HG02840 (cell line): ENCODE measurements at regions not wholly inside any gene's neighbourhood (a gene's known extent, or its start where the extent isn't known, plus 50 kb on each side); places are given as distances from the start of the nearest gene placed in this dataset.
"Not testable (repeated sequence)": the region's sequence is repeated elsewhere in the genome, so short reads cannot be mapped to it uniquely, and the experiment has no call there.

ENCODE experiments used
- ATAC-seq: cut with Tn5 transposase; IDR thresholded peaks from one replicate; pipeline ENCODE4 v1.9.1; 2021; ENCODE audit warnings: mild to moderate bottlenecking, moderate library complexity, moderate number of reproducible peaks; ENCODE audit not compliant: unreplicated experiment, low FRiP score

DNA sequence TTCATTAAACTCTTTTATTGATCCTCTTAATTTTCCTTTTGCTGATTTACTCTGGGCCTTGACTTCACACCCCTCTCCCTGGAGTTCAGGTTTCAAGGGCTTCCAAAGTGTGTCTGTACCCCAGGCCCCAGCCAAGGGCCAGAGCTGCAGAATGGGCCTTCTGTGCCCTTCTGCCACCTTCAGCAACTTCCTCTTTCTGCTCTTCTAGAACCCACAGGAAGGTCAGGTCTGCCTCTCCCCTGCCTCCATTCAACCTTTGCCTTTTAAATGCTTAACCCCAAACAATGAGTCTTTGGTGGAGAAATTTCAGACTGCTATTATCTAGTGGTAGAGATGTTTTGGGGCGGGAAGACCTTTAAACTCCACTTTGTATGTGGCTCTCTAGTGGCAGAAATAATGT is 63.1 kb downstream of the TSN start:
- no peak for ATAC-seq

GRCh38 chr2:121819846-121820245 is 64.4 kb downstream of the TSN start:
- ATAC-seq = no peak

- ATAC-seq = no peak
These were observed 66.2 kb downstream of the TSN start for GRCh38 chr2:121821476-121822158.

DNA sequence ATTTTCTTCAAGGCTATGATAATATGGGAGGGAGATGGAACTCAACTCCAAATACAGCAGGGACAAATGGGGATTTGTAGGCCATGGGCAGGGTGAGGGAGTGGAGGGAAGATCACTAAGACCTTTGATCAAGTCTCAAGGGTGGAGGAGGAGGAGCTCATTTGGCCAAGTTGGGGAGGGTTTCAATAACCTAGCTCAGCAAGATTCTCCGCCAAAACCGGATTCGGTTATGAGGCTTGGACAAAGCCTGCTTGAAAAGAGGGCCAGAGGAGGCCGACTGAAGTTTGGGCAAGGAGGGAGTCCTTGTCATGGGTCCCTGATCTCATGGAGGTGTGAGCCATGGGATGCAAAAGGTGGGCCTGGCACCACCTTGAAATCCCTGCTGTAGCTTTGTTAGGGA is 68.8 kb downstream of the TSN start:
- ATAC-seq = no peak

DNA sequence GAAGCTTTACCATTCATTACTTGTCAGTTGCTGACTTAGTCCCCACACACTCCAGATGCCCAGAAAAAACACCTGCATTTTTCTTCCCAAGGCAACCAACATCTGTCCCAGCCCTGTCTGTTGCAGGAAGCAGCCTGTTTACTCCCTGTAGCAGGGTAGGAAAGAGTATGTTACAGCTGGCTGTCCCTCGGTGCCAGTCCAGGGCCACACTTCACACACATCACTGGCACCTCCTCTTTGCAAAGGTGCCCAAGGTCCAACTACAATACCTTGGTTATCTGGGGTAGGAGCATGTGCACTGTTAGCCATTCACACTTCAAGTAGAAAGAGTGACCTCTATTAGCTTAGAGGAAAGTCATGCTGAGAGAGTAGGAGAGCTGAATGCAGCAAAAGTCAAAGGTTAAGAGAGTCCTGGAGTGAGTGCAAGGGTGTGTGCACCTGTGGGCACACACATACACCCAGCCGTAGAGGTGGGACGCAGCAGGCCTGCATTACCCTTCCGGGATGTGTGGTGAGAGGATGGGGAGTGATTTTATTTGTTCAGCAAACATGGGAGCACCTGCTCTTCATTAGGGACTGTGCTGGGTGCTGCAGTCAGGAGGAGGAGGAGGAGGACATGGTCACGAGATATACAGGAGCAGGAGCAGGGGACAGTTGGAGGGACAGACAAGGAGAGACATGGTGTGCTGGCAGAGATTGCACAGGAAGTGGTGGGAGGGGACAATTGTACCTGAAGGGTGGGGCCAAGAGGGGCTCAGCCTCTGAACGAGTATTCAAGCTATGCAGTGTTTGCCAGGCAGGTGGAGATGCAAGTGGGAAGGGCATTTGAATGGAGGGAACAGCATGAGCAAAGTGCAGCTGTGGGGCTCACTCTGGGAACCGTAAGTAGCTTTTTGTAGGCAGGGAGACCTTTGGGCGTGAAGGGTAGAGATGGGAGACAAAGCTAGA is 69.8 kb downstream of the TSN start:
- no peak for ATAC-seq

- ATAC-seq = no peak
These were observed 70.6 kb downstream of the TSN start for GRCh38 chr2:121826036-121826435.

DNA sequence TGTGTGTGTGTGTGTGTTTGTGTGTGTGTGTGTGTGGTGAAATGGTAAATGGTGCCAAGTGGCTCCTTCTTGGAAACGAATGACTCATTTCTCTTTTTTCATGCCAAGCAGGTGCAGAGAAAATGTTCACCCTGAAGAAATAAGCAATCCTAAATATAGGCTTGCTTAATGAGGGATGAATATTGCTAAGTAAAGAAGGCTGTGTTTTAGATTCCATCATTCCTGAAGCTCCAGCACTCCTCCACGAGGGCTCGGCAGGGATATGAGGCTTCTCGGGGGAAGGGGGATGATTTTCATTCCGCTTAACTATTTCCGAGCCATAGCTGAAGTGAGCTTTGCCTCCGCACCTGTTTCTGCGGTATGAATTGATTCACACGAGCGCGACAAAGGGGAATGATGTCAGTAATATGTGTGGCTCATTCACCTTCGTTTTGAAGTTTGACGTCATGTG is 72.9 kb downstream of the TSN start:
- ATAC-seq = no peak

DNA sequence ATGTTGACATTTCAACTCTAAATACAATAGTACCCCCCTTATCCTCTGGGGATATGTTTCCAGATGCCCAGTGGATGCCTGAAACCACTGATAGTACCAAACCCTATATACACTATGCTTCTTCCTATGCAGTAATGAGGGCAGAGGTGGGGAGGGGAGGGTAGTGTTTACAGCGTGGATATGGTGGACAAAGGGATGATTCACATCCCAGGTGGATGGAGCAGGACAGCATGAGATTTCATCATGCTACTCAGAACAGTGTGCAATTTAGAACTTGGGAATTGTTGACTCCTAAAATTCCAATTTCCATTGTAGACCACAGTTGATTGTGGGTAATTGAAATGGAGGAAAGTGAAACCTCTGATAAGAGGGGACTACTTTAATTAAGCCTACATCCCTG is 75.4 kb downstream of the TSN start:
- no peak for ATAC-seq

DNA sequence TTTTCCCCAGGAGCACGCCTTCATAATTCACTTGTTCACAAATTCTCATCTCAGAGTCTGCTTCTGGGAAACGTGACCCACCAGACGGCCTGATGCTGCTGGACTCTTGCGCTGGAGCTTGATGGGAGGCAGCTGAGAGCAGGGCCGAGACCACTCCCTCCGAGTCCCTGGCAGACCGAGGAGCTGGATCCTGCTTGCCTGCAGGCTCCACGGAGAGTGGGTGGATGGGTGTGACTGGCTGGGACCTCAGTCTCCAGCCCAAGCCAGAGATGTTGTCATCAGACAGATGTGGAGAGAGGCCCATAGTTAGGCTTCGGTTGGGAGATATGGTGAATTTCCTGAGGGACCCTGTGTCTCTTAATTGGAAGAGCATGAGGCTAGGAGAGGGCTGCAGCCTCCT is 76.4 kb downstream of the TSN start:
- no peak for ATAC-seq

DNA sequence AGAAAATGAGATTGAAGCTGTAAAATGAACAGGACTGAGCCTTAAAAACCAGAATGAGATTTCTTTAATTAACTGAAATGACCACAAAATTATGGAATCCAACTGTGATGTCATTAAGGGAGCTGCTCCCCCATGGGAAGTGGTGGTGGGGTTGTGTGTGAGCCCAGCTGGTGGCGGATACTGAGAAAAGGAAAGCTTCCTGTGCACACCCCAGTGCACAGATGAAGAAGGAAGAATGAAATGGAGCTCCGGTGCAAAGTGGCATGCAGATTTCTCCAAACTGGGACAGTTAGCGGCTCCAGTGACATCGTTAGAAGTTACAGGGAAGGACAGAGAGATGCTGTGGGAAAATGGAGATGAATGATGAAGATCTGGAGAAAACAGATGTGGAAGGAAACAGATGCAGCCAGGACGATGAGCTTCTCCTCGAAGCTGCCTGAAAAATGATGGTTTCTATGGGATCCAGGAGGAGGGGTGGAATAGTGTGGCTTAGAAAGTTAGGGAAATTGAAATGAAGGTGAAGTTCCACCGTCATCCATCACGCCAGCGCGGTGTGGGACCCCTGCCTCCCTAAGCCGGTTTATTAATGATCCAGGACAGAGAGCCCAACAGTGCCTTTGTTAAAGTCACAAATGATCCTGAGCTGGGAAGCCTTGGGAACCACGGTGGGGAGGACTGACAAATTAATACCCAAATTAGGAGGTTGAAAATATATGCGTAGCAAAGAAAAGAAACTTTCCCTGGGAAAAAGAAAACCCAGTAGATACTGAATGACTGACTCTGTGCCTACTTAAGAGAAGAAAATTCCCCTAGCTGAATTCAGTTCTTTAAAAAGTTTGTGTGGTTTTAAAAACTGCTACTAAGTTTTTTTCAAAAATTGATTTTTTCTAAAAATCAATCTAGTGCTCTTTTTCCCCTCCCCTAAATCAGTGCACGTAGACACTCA is 77.2 kb downstream of the TSN start:
- ATAC-seq = no peak

DNA sequence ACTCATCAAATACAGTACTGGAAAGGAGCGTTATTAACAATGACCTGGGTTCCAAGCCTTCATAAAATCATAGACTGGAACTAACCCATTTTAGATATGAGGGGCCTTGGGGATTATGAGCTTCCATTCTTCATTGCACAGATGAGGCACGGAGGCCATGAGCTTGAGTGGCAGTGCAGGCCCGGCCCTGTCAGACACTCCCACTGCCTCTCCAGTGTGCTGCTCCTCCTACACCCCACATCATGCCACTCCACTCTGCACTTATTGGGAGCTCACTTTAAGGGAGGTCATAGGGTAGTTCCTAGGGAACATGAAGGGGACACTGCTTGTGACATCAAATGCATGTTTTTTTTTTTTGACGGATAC is 77.9 kb downstream of the TSN start:
- no peak for ATAC-seq

- no peak for ATAC-seq
These were observed 81.2 kb downstream of the TSN start for GRCh38 chr2:121836611-121837010.

GRCh38 chr2:121837591-121837990 is 82.1 kb downstream of the TSN start:
- ATAC-seq = no peak

- ATAC-seq = no peak
These were observed 83.1 kb downstream of the TSN start for GRCh38 chr2:121838551-121838950.

GRCh38 chr2:121839584-121839983 is 84.1 kb downstream of the TSN start:
- ATAC-seq = no peak

DNA sequence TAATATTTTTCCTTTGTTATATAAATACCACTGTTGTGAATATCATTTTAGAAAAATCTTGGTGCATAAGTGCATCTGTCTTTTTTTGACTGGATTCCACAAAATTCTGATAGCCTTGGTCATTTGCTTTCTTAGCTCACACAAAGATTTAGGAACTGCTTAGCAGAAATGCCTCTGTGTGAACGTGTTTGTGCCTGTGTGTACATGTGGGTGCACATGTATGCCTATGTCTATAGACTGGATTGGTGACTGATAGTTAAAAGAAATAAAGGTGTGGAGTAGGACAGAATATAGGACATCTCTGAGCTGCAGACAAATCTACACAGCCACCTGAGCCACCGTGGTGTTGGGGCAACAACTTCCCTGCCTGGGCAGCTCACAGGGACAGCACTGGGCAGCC is 93.8 kb downstream of the TSN start:
- ATAC-seq = no peak

GRCh38 chr2:121853149-121853548 is 97.7 kb downstream of the TSN start:
- ATAC-seq = not testable (repeated sequence)

GRCh38 chr2:121855510-121855909 is 100.1 kb downstream of the TSN start:
- ATAC-seq = no peak

GRCh38 chr2:121856360-121856759 is 100.9 kb downstream of the TSN start:
- ATAC-seq = no peak

- ATAC-seq = no peak
These were observed 102.9 kb downstream of the TSN start for GRCh38 chr2:121858369-121858768.

GRCh38 chr2:121858847-121859246 is 103.4 kb downstream of the TSN start:
- ATAC-seq = no peak
